ENCODE measurements at regions not wholly inside any gene's neighbourhood (a gene's known extent, or its start where the extent isn't known, plus 50 kb on each side); places are given as distances from the start of the nearest gene placed in this dataset.
"Not testable (repeated sequence)": the region's sequence is repeated elsewhere in the genome, so short reads cannot be mapped to it uniquely, and the experiment has no call there.

- no peak for DNase-seq (ENCODE audit: low read depth)
Measured at GRCh38 chr22:22374163-22374562, 129.6 kb downstream of the VPREB1 start.

- DNase-seq (ENCODE audit: low read depth): no peak
Measured at GRCh38 chr22:22374579-22374978, 130.0 kb downstream of the VPREB1 start.

GRCh38 chr22:22375576-22376351, 131.2 kb downstream of the VPREB1 start:
- no peak for DNase-seq (ENCODE audit: low read depth)

GRCh38 chr22:22376352-22376706, 131.7 kb downstream of the VPREB1 start:
- no peak for DNase-seq (ENCODE audit: low read depth)

- not testable (repeated sequence) for DNase-seq (ENCODE audit: low read depth)
Measured at GRCh38 chr22:22376884-22377283, 131.7 kb downstream of the ZNF280B start.

GRCh38 chr22:22377335-22377734, 131.2 kb downstream of the ZNF280B start:
- no peak for DNase-seq (ENCODE audit: low read depth)

GRCh38 chr22:22378446-22379415, 129.8 kb downstream of the ZNF280B start:
- no peak for DNase-seq (ENCODE audit: low read depth)

- no peak for DNase-seq (ENCODE audit: low read depth)
Measured at GRCh38 chr22:22380098-22381030, 128.2 kb downstream of the ZNF280B start.

- not testable (repeated sequence) for DNase-seq (ENCODE audit: low read depth)
Measured at GRCh38 chr22:22381292-22381691, 127.2 kb downstream of the ZNF280B start.

GRCh38 chr22:22384267-22384666, 124.3 kb downstream of the ZNF280B start:
- no peak for DNase-seq (ENCODE audit: low read depth)

GRCh38 chr22:22384668-22385244, 123.8 kb downstream of the ZNF280B start:
- DNase-seq (ENCODE audit: low read depth): no peak

GRCh38 chr22:22386602-22387385, 121.7 kb downstream of the ZNF280B start:
- no peak for DNase-seq (ENCODE audit: low read depth)

- no peak for DNase-seq (ENCODE audit: low read depth)
Measured at GRCh38 chr22:22387386-22387736, 121.2 kb downstream of the ZNF280B start.

- DNase-seq (ENCODE audit: low read depth): no peak
Measured at GRCh38 chr22:22388090-22388489, 120.5 kb downstream of the ZNF280B start.

GRCh38 chr22:22388494-22388893, 120.0 kb downstream of the ZNF280B start:
- no peak for DNase-seq (ENCODE audit: low read depth)

GRCh38 chr22:22389467-22389866, 119.1 kb downstream of the ZNF280B start:
- DNase-seq (ENCODE audit: low read depth): no peak

GRCh38 chr22:22390989-22391388, 117.6 kb downstream of the ZNF280B start:
- no peak for DNase-seq (ENCODE audit: low read depth)

GRCh38 chr22:22391543-22391942, 117.0 kb downstream of the ZNF280B start:
- DNase-seq (ENCODE audit: low read depth): no peak

- no peak for DNase-seq (ENCODE audit: low read depth)
Measured at GRCh38 chr22:22392131-22392530, 116.4 kb downstream of the ZNF280B start.

GRCh38 chr22:22394591-22394990, 114.0 kb downstream of the ZNF280B start:
- DNase-seq (ENCODE audit: low read depth): no peak

- DNase-seq (ENCODE audit: low read depth): no peak
Measured at GRCh38 chr22:22395245-22395644, 113.3 kb downstream of the ZNF280B start.
